Ovary (tissue), 3 donors: ENCODE measurements at regions not wholly inside any gene's neighbourhood (a gene's known extent, or its start where the extent isn't known, plus 50 kb on each side); places are given as distances from the start of the nearest gene placed in this dataset.

Experiments
- CTCF ChIP-seq, 3 donors: fragments of 450-650 bp in 2 of 3; fragments of 200-600 bp in 1 of 3; IDR thresholded peaks; one replicate each; pipeline versions ENCODE4 v1.5.1 to v1.8.0; 2016 to 2022; ENCODE audit warnings: antibody characterized with exemption in 3 of 3, mild to moderate bottlenecking in 1 of 3
- EP300 ChIP-seq: sonication (generic); formaldehyde crosslinking; IDR thresholded peaks from one replicate; pipeline ENCODE4 v1.6.1; 2017; ENCODE audit warnings: antibody characterized with exemption
- POLR2A ChIP-seq: fragments of 450-650 bp; IDR thresholded peaks from one replicate; pipeline ENCODE4 v1.6.1; 2017; ENCODE audit warnings: antibody characterized with exemption, mild to moderate bottlenecking, moderate library complexity
- donor health status: DM: no; HTN: no; CAD: no.

GRCh38 chr18:2304378-2305175, 266.7 kb downstream of the METTL4 start:
- TF ChIP-seq CTCF (IDR thresholded peaks at IDR 0.05) (no peak), POLR2A (no peak), EP300 (no peak)
